NCI-H510A (cell line): ENCODE measurements at regions not wholly inside any gene's neighbourhood (a gene's known extent, or its start where the extent isn't known, plus 50 kb on each side); places are given as distances from the start of the nearest gene placed in this dataset.

Experiments used
- DNase-seq: peaks from one replicate; lab custom pipeline; 2025; lab: John Stamatoyannopoulos, UW

DNA sequence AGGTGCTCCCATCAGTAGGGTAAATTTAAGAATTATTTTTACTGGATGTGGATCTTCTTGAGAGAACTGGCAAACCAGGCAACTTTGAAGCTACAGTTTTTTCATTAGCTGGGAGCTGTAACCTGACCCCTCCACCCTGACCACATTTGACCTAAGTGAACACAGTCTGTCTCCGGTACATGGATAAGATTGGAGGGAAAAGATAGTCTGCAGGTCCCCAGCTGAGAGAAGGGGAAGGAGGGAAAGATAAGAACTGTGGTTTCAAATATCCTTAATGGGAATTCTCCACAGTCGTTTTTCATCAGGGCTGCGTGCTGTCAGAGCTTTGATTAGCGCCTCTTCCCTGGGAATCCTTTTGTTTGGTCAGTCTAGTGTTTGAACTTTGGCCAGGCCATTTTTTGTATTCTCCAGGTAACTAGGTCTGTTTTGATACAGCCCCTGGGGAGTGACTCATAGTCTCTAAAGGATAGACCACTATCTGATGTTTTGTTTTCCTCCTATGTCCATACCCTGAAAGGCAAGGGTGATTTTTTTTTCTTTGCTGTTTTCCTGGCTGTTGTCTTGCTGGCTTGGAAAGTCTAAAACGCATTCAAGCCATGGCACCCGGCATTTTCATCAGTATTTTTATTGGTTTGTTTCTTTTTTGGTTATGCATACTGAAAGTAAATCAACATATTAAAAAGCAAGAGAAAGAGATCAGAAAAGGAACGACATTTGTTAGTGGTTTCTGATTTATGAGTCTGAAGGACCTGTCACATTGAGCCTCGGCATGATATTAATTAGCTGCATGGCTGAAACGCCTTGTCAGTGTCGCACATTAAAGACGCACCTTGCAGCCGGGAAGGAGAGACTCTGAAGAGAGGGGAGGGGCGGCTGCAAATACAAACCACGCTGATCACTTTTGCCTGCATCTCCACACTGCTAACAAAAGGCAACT lies 183.4 kb upstream of the FN1 start:
- peak; percentile 72 for DNase-seq

DNA sequence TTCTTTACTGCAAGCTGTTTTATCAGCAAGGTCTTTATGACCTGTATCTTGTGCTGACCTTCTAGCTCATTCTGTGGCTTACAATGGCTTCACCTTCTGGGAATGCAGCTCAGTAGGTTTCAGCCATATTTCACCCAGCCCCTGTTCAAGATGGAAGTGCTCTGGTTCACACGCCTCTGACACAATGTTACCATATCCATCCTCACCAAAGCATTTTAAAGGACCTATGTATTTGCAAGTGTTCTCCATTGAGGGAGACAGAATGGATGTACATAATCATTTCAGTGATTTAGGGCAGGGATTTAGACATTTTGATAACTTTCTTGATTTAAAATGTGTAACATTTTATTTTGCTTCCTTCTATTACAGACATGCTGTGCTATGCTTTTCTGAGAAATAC lies 182.3 kb upstream of the FN1 start:
- no peak for DNase-seq

DNA sequence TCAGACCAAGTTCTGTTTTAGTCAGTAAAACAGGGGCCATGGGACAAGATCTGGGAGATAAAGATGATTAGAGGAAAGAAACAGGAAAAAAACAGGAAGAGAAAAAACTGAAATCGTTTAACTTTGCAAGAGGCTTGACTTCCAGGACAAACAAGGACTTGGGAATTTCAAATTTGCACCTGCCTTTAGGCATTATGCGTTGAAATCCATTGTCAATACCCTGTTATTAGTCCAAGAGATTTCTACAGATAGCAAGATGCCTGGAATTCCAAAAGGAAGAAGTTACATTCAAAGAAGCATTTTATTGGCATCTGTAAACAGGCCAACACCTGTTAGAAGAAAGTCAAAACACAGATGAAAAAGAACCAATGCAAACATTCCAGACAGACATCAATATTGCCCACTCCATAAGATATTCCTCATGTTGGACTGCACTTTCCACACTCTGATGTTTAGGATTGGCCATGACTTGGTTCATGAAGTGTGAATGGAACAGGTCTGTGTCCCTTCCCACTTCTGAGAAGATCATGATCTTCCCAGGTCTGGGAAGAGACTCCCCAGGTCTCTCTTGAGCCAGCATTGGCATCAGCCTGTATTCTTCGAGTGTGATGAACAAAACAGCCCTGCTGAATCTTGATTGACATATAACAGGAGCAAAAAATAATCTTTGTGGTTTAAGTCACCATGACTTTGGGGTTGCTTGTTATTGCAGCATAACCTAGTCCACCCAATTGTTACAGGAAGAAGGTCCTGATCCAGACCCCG lies 181.4 kb upstream of the FN1 start:
- no peak for DNase-seq

DNA sequence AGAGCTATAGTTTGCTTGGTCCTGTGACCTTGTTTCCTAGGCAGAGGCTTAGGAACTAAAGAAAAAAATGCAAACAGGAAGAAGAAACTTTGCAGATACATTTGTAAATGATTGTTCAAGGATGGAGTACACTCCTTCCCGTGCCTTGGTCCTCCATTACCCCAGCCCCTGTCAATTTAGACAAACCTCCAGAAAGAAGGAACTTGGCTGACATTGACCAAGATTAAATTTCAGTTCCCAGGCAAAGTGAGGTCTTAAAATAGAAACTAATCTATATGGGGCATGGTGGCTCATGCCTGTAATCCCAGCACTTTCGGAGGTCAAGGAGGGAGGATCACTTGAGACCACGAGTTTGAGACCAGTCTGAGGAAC lies 179.9 kb upstream of the FN1 start:
- no peak for DNase-seq

DNA sequence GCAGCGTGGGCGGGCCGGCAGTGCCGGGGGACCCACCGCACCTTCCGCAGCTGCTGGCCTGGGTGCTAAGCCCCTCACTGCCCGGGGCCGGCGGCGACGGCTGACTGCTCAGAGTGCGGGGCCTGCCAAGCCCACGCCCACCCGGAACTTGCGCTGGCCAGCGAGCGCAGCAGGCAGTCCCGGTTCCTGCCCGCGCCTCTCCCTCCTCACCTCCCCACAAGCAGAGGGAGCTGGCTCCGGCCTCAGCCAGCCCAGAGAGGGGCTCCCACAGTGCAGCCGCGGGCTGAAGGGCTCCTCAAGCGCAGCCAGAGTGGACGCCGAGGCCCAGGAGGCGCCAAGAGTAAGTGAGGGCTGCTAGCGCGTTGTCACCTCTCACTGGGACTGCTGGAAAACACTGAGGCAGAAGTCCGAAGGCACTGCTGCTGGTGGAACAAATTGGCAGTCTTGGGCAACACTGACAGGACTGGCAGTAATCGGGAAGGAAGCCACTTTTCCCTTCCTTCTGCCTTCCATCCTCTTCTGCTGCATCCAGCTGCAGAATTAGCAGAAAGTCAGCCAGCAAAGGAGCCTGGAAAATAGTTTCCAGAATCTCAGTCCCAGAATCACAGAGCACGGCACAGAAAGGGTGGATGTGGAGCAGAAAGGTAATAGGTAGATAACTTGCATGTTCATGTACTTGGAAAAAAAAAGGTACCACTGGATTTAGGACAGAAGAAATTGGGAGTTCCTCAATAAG lies 179.4 kb upstream of the FN1 start:
- DNase-seq: no peak

DNA sequence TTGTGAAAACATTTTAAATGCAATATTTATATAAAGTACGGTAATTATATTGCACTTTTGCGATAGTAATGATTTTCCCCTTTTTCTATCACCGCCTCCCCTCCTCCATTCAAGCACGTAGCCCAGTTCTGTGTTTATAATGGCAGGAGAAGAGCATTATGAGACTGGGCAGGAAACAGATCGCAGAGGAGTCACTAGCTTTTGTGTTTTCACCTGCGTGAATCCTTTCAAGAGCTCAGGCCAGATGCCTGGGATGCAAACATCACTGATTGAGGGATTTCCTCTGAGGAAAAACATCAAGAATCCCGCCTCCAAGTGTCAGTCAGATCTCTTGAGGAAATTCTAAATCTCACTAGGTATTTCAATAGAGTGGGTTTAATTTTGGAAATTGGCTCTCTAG lies 178.4 kb upstream of the FN1 start:
- DNase-seq: no peak

DNA sequence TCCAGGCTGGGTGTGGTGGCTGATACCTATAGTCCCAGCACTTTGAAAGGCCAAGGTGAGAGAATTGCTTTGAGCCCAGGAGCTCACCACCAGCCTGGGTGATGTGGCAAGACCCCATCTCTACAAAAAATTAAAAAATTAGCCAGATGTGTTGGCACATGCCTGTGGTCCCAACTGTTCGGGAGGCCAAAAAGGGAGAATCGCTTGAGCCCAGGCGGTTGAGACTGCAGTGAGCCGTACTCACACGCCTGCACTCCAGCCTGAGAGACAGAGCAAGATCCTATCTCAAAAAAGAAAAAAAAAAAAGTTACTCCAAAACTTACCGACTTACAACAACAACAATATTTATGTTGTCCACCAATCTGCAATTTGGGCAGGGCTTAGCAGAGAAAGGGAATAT lies 178.0 kb upstream of the FN1 start:
- no peak for DNase-seq

DNA sequence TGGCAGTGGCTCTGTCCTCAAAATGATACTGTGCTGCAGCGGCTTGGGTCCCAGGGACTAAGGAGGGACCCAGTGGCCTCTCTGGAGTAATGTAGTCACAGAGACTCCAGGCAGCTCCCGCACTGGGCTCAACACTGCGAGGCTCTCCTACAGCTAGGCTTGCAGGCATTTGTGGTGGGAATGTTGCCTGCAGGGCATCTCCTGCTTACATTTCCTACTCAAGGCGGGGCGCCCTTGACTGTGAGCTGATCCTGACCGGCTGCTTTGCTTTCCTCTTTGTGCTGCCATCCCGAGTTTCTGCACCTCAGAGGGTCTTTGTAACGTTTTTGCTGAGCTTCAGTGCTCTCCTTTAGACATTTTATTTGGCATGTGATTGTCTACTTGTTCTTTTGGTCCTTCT lies 177.4 kb upstream of the FN1 start:
- no peak for DNase-seq

DNA sequence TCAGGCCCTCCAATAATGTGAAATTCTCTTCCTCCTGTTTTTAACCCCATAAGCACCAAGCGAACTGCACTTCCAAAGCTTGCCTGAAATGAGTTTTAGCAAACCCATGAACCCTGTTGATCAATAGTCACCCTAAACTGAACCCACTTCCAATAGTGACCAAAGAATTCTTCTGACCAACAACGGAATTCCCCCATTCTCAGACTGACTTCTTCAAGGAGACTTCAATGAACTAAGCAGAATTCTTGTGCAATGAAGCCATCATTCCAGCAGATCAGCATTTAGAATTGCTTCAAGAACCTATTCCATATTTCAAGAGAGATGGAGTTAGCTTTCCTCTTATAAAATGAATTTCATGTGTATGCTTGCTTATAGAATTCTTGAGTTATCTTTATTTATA lies 176.9 kb upstream of the FN1 start:
- DNase-seq: no peak

DNA sequence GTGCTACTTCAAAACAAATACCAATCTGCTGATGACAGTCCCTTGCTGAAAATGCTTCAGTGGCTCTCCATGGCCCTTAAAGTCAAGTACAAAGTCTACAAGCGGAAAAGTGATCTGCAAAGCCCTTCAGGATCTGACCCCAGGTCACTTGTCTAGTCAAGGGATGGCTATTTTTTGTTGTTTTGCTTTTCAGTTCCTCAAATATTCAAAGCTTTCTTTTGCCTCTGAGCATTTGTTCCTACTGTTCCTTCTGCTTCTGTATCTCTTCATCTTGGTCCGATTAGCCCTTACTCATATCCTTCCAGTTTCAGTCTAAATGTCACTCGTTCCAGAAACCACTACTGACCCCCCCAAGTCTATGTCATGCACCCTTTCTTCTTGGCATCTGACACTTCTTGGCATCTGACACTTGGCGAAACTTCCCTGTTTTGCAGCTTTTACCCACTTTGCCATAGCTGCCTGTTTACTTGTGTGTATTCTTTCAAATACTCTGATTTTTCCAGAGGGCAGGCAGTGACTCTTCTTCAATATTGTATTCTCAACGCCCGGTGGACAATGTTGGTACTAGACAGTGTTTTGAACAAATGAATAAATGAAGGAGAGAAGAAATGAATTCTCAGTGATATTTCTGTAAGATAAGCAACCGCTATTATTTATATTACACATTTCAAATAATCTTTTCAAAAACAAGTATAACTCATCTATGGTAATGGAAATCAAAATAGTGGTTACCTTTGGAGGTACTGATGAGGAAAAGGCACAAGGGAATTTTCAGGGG lies 175.9 kb upstream of the FN1 start:
- no peak for DNase-seq

DNA sequence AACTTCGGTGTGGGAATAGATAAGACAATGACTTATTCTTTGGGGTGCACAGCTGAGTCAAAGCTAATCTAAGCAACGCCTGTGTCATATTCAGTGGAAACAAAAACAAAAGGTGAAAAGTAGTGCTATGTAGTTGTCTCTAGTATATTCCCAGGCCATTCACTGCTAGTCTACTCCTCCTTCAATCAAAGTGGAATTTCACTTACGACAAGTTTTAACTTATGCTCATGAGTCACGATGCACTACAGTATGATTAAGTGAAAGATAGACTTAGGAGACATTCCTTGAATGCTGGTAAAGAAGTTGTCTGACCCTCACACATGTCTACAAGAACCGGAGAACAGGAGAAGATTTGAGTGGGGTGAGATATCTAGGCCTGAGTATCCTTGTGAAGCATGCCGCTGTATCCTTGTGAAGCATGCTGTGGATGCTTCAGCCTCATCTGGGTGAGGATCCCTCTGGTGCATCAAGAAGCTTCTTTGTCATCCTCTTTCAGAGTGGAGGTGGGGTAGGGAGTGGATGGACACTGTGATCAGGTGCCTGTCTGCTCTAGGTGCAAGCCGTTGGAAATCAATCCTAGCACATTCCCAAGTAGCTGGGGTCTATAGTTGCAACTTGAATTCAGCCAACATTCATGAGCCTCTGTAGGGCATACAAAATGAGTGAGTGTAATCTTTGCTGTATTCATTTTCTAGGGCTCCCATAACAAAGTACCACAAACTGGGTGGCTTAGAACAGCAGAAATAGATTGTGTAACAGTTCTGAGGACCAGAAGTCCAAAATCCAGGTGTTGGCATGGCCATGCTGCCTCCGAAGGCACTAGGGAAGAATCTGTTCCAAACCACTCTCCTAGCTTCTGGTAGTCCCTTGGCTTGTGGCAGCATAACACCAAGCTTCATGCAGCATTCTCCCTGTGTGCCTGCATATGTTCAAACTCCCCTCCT lies 173.5 kb upstream of the FN1 start:
- DNase-seq: no peak

DNA sequence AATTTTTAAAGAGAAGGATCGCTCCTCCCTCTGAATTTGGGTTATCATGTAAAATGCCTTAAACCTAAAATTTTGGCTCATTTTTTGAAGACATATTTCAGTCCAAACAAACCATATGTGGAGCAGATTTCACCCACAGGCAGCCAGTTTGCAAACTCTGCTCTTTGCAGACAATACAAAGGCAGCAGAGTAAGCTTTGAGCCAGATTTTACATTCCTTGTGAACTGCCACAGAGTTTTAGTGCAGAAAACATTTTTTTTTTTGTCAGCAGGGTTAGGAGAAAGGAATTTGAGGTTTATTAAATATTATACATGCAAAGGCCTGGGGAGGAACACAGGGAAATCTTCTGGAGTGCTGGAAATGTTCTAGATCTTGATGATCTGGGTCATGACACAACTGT lies 171.9 kb upstream of the FN1 start:
- no peak for DNase-seq

DNA sequence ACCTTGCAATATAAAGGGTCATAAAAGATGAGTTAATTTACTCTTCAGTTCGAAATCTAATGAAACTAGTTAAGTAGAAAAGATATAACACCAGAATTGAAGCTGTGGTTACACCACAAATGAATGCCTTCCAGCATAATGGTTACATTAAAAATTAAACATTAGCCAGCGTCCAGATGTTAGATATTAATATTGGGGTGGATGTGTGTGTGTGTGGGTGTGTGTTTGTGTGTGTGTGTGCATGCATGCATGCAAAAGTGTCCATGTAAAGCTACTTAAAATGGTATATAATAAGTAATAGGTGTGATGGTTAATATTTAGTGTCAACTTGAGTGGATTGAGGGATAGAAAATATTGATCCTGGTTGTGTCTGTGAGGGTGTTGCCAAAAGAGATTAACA lies 170.4 kb upstream of the FN1 start:
- no peak for DNase-seq

DNA sequence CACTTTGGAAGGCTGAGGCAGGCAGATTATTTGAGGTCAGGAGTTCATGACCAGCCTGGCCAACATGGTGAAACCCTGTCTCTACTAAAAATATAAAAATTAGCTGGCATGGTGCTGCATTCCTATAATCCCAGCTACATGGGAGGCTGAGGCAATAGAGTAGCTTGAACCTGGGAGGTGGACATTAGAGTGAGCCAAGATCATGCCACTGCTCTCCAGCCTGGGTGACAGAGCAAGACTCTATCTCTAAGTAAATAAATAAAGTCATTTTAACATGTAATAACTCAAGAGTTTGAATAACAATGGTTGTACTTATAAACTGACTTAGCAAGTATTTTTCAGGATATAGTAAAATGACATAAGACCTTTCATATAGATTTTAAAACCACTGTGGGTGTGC lies 169.3 kb upstream of the FN1 start:
- DNase-seq: no peak

DNA sequence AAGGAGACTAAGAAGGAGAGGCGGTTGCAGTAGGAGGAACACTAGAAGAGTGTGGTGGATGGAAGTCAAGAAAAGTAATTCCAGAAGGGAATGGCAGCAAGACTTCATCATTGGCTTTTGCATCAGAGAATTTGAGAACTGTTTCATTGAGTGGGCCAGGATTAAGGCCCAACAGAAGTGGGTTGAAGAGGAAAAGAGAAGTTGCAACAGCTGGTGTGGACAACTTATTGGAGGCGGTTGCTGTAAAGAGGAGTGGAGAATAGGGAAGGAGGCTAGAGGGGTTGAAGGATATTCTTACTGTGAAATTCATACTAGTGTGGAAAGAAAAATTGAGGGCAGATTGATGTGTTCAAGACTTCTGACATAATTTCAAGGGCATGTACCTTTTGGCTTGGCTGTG lies 168.7 kb upstream of the FN1 start:
- DNase-seq: no peak

DNA sequence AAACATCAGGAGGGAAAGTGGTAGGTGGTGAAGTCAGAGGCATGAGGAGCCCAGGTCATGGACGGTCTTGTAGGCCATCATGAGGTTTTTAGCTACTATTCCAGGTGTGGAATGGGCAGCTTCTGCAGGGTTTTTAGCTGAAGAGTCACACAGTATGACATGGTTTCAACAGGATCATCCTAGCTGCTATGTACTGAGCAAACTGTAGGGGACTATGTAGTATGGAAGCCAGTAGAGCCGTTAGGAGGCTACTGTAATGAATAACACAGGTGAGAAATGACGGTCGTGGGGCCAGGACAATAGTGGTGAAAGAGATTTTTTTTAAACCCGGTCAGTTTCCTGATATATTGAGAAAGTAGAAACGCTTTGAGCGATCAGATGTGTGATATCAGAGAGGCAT lies 167.6 kb upstream of the FN1 start:
- no peak for DNase-seq

DNA sequence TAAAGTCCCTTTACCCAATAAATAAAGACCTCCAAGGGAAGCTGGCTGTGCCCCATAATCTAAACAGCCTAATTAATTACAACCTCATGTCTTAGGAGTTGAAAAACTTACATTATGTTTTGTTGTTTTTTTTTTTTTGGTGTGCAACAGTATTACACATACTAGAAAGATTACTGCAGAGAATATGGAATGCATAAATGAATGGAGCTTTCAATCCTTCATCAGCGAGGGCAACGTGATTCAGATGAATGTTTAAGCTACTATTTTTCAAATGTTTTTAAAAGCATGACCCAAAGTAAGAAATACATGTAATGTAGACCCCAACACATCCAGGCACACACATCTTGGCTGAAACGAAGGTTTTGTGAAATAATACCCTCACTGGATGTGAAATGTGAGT lies 167.1 kb upstream of the FN1 start:
- DNase-seq: no peak

DNA sequence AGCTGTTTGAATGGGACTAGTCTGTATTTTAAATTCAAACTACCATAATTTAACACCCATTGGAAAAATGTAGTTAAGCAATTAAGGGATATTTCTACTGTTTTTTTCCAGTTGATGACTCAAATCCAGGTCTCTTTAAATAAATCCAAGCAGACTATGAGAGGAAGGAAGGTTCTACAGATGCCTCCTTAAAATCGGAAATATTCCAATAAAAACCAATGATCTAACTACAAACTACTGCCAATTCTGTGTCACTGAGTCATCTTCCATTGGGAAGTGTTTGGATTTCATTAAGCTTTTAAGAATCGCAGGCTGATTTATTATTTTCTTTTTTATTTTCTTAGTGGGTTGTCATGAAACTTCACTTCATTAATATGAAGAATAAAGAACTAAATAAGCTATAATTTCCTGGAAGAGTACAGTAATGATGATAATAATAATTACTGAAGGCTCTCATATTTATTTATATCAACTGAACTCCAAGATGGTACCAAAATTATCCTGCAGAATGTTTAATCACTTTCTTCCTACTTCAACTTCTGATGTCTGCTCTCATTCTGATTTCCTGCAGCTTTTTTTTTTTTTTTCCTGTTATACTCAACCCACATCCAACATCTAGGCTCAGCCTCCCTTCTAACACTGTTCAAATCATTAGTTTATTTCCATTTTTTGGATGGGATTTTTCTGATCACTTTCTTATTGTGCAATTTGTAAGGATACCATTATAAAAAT lies 166.3 kb upstream of the FN1 start:
- DNase-seq: no peak

DNA sequence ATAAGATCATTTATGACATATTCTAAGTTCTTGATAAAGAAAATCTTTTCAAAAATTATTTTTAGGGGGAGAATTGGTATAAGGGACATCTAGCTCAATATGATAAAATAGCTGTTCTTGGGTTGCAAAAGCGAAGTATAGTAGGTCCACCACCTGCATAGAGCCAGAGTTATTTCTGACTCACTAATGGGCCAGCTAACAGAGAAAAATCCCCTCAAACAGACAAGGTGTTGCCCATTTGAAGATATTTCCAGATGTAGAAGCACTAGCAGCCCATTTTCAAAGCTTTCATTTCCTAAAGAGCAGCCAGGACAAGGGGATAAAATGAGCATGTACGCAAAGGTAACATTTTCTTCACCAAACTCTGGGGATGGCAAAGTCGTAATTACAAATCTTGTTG lies 165.7 kb upstream of the FN1 start:
- DNase-seq: no peak

DNA sequence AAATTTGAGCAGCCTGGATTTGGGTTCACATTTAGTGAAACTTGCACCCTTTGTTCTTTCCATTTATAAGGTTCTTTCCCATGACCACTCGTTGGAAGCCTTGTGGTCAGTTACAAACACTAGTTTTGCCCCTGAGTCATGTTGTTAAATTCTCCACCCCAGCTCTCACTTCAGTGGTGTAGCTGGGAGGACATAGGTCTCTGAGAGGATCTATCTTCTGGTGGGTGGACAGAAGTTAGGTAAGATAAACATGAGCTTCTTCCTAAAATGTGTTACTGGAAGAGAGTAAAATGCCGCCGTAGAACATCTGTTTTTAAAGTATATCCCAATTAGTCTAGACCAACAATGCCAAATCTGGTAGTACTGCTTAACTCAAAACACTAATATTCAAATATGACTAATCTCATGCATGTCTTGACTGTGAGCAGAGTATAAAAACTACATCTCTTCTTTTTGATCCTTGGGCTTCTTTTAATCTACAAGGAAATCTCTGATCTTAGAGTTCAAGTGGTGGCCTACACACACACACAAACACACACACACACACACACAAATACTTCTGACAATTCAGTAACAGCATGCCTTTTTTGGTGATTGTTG lies 162.6 kb upstream of the FN1 start:
- DNase-seq: no peak
